ENCODE measurements at regions not wholly inside any gene's neighbourhood (a gene's known extent, or its start where the extent isn't known, plus 50 kb on each side); places are given as distances from the start of the nearest gene placed in this dataset.

DNA sequence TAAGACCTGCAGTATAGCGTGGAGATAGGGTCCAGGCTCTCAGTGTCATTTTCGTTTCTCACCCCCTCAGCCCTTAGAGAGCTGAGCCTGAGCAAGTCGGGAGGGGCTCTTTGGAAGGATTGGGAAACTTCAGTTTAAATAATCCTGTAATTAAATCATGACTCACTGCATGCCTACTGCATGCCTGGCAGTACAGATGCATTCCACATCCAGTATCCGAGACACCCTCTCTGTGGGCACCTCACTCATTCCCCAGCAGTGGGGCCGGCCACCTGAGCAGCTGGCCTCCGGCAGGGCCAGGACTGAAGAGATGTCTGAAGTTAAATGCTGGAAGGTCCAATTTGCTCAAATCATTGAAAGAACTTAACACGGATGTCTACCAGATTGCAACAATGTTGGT lies 316.6 kb downstream of the THBS2 start:
- no peak overlapping the region for H3K4me2 ChIP-seq
- H2AFZ ChIP-seq (ENCODE audit: low read depth) = no peak overlapping the region

GRCh38 chr6:168935628-168936010 lies 318.0 kb downstream of the THBS2 start:
- Histone ChIP-seq H3K36me3 (replicated peaks in 1 of 2; ENCODE audit: control insufficient read depth in 1 of 2, insufficient read depth in 2 of 2, low read length in 1 of 2) (no peaks in the 10 kb centered on the region), H3K9me2 (no peaks in the 10 kb centered on the region), H3K79me2 (ENCODE audit: insufficient read depth) (no peaks in the 10 kb centered on the region), H3K27me3 (ENCODE audit: insufficient read depth) (no peaks in the 10 kb centered on the region), H3K4me3 (ENCODE audit: low read depth in 2 of 2, low read length in 1 of 2) (no peak overlapping the region), H3K4me2 (no peak overlapping the region), H3K9me3 (no peaks in the 10 kb centered on the region), H3K9ac (no peak overlapping the region), H3K4me1 (ENCODE audit: control insufficient read depth in 1 of 2, insufficient read depth in 2 of 2, low read depth in 1 of 2, low read length in 1 of 2) (no peaks in the 10 kb centered on the region), H2AFZ (ENCODE audit: low read depth) (no peak overlapping the region), H3F3A (replicated peaks; ENCODE audit: insufficient read depth) (no peaks in the 10 kb centered on the region), H4K20me1 (ENCODE audit: insufficient read depth) (no peaks in the 10 kb centered on the region), H3K27ac (ENCODE audit: low read depth in 2 of 2, low read length in 1 of 2) (no peak overlapping the region)
- WGBS (ENCODE audit: low lambda C conversion rate) = 72% methylated on average over 9 of the region's 10 CpGs
- ChIA-PET CTCF (no interaction called here), POLR2A (no interaction called here)
- TF ChIP-seq TAF1 (IDR thresholded peaks at IDR 0.05; ENCODE audit: borderline replicate concordance, low read depth, low read length) (no peak), MEF2A (IDR thresholded peaks at IDR 0.05; ENCODE audit: borderline replicate concordance, low read depth) (no peak), EZH2phosphoT487 (IDR thresholded peaks at IDR 0.05; ENCODE audit: borderline replicate concordance, low read depth) (no peak), POLR2AphosphoS5 (IDR thresholded peaks at IDR 0.05; ENCODE audit: low read depth, low read length) (no peak), RFX5 (IDR thresholded peaks at IDR 0.05; ENCODE audit: low read length) (no peak), CHD2 (IDR thresholded peaks at IDR 0.05; ENCODE audit: low read length, partially characterized antibody) (no peak), SMC3 (IDR thresholded peaks at IDR 0.05; ENCODE audit: low read depth, low read length) (no peak), MXI1 (IDR thresholded peaks at IDR 0.05; ENCODE audit: low read depth, low read length) (no peak)
- TF ChIP-seq, protein P1, sequence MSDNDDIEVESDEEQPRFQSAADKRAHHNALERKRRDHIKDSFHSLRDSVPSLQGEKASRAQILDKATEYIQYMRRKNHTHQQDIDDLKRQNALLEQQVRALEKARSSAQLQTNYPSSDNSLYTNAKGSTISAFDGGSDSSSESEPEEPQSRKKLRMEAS (IDR thresholded peaks at IDR 0.05; ENCODE audit: low read depth) = no peak
- TF ChIP-seq, protein P2, sequence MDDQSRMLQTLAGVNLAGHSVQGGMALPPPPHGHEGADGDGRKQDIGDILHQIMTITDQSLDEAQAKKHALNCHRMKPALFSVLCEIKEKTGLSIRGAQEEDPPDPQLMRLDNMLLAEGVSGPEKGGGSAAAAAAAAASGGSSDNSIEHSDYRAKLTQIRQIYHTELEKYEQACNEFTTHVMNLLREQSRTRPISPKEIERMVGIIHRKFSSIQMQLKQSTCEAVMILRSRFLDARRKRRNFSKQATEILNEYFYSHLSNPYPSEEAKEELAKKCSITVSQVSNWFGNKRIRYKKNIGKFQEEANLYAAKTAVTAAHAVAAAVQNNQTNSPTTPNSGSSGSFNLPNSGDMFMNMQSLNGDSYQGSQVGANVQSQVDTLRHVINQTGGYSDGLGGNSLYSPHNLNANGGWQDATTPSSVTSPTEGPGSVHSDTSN (IDR thresholded peaks at IDR 0.05) = no peak
- no peak for DNase-seq

More for the DNA sequence above, 316.6 kb downstream of the THBS2 start:
- WGBS (ENCODE audit: low lambda C conversion rate) = 29% methylated on average over 7 of the region's 7 CpGs
- no peaks in the 10 kb centered on the region for H3K36me3 ChIP-seq (replicated peaks in 1 of 2; ENCODE audit: control insufficient read depth in 1 of 2, insufficient read depth in 2 of 2, low read length in 1 of 2)
- H3K27me3 ChIP-seq (ENCODE audit: insufficient read depth) = no peaks in the 10 kb centered on the region
- no peaks in the 10 kb centered on the region for H3K9me3 ChIP-seq
- no peak for TF ChIP-seq GABPA (IDR thresholded peaks at IDR 0.05; ENCODE audit: low read depth)
- 0 out of 2 replicates have a peak, but pooled peaks have one; percentile 5 for TF ChIP-seq FOSL2 (IDR thresholded peaks at IDR 0.05; ENCODE audit: borderline replicate concordance, low read depth)
- TF ChIP-seq, protein P1 (IDR thresholded peaks at IDR 0.05; ENCODE audit: low read depth) = no peak
- H4K20me1 ChIP-seq (ENCODE audit: insufficient read depth) = no peaks in the 10 kb centered on the region
- H3K9me2 ChIP-seq = no peaks in the 10 kb centered on the region
- H3F3A ChIP-seq (replicated peaks; ENCODE audit: insufficient read depth) = no peaks in the 10 kb centered on the region
- no peaks in the 10 kb centered on the region for H3K79me2 ChIP-seq (ENCODE audit: insufficient read depth)
- H3K4me3 ChIP-seq (ENCODE audit: low read depth in 2 of 2, low read length in 1 of 2) = no peak overlapping the region
- ChIA-PET POLR2A (no interaction called here), CTCF (no interaction called here)
- H3K9ac ChIP-seq = no peak overlapping the region
- H3K4me1 ChIP-seq (ENCODE audit: control insufficient read depth in 1 of 2, insufficient read depth in 2 of 2, low read depth in 1 of 2, low read length in 1 of 2) = no peaks in the 10 kb centered on the region
- no peak for DNase-seq
- no peak overlapping the region for H3K27ac ChIP-seq (ENCODE audit: low read depth in 2 of 2, low read length in 1 of 2)
